Testis (tissue), 2 donors: ENCODE measurements at regions not wholly inside any gene's neighbourhood (a gene's known extent, or its start where the extent isn't known, plus 50 kb on each side); places are given as distances from the start of the nearest gene placed in this dataset.

Source experiments
- POLR2A ChIP-seq: fragments of 450-650 bp; IDR thresholded peaks from one replicate; pipeline ENCODE4 v1.6.1; 2017; ENCODE audit warnings: antibody characterized with exemption, mild to moderate bottlenecking, moderate library complexity
- TF ChIP-seq, protein P1 (sequence below), 3 experiments: fragments of 450-650 bp in 2 of 3; fragments of 200-600 bp in 1 of 3; sonication (generic) in 1 of 3; IDR thresholded peaks; one replicate each; pipeline ENCODE4 v1.5.1; 2016 to 2019; ENCODE audit warnings: antibody characterized with exemption in 3 of 3, mild to moderate bottlenecking in 2 of 3, moderate library complexity in 1 of 3

GRCh38 chr1:58231204-58231603 is 315.3 kb downstream of the OMA1 start:
- TF ChIP-seq, protein P1, sequence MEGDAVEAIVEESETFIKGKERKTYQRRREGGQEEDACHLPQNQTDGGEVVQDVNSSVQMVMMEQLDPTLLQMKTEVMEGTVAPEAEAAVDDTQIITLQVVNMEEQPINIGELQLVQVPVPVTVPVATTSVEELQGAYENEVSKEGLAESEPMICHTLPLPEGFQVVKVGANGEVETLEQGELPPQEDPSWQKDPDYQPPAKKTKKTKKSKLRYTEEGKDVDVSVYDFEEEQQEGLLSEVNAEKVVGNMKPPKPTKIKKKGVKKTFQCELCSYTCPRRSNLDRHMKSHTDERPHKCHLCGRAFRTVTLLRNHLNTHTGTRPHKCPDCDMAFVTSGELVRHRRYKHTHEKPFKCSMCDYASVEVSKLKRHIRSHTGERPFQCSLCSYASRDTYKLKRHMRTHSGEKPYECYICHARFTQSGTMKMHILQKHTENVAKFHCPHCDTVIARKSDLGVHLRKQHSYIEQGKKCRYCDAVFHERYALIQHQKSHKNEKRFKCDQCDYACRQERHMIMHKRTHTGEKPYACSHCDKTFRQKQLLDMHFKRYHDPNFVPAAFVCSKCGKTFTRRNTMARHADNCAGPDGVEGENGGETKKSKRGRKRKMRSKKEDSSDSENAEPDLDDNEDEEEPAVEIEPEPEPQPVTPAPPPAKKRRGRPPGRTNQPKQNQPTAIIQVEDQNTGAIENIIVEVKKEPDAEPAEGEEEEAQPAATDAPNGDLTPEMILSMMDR (IDR thresholded peaks at IDR 0.05), result no peak
- TF ChIP-seq POLR2A, result no peak
